ENCODE measurements at regions not wholly inside any gene's neighbourhood (a gene's known extent, or its start where the extent isn't known, plus 50 kb on each side); places are given as distances from the start of the nearest gene placed in this dataset.

DNA sequence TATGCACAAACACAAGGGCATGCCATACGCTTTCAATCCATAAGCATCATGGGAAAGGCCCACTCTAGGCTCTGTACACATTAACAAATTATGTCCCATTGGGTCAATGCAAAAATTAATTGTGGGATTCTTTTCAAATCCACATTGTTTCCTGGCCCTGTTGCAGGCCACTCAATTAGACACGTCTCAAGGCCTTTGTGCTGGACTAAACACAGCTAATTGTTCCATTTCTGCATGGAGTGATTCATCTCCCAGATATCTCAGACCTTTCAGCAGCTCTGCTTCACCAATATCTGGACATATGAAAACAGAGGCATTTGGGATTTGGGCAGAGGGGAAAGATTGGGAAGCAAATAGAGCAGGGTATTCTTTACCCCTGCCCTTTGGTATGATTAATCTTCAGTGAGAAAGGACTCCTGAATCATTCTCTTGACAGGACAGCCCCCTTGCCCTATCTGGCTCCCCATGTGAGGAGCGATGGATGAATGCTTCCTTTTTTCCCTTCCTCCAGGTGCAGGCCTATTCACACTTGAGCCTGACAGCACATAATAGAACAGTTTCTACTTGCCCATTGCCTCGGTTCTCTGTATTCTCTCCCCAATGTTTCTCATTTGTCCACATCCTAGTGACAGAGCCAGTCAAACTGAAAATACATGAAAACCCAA is 547.6 kb downstream of the HAO1 start:
- TF ChIP-seq, protein P1, sequence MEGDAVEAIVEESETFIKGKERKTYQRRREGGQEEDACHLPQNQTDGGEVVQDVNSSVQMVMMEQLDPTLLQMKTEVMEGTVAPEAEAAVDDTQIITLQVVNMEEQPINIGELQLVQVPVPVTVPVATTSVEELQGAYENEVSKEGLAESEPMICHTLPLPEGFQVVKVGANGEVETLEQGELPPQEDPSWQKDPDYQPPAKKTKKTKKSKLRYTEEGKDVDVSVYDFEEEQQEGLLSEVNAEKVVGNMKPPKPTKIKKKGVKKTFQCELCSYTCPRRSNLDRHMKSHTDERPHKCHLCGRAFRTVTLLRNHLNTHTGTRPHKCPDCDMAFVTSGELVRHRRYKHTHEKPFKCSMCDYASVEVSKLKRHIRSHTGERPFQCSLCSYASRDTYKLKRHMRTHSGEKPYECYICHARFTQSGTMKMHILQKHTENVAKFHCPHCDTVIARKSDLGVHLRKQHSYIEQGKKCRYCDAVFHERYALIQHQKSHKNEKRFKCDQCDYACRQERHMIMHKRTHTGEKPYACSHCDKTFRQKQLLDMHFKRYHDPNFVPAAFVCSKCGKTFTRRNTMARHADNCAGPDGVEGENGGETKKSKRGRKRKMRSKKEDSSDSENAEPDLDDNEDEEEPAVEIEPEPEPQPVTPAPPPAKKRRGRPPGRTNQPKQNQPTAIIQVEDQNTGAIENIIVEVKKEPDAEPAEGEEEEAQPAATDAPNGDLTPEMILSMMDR (IDR thresholded peaks at IDR 0.05) = no peak
- no peak for TF ChIP-seq POLR2A (IDR thresholded peaks at IDR 0.05)
- TF ChIP-seq EP300 (IDR thresholded peaks at IDR 0.05) = no peak

Data from tibial nerve (tissue), 4 donors.